Liver (tissue), 3 donors: ENCODE measurements at regions not wholly inside any gene's neighbourhood (a gene's known extent, or its start where the extent isn't known, plus 50 kb on each side); places are given as distances from the start of the nearest gene placed in this dataset.

ENCODE experiments used
- EGR1 ChIP-seq, 2 donors: IDR thresholded peaks; 2 replicates each; pipeline ENCODE4 v1.6.1; 2016 to 2018; ENCODE audit warnings: antibody characterized with exemption in 2 of 2, low read depth in 2 of 2
- GABPA ChIP-seq, 2 donors: IDR thresholded peaks in 1 of 2; conservative IDR thresholded peaks in 1 of 2; 2 replicates each; pipeline ENCODE4 v1.6.1; 2016; ENCODE audit warnings: antibody characterized with exemption in 2 of 2, mild to moderate bottlenecking in 1 of 2, moderate library complexity in 1 of 2
- RAD21 ChIP-seq, 2 donors: IDR thresholded peaks; 2 replicates each; pipeline ENCODE4 v1.6.1; 2016; ENCODE audit warnings: antibody characterized with exemption in 2 of 2, mild to moderate bottlenecking in 2 of 2
- SP1 ChIP-seq: IDR thresholded peaks from 2 replicates; pipeline ENCODE4 v1.6.1; 2018; ENCODE audit warnings: antibody characterized with exemption, mild to moderate bottlenecking
- YY1 ChIP-seq: IDR thresholded peaks from 2 replicates; pipeline ENCODE4 v1.6.1; 2016; ENCODE audit warnings: antibody characterized with exemption, mild to moderate bottlenecking
- TF ChIP-seq, protein P1 (sequence below): fragments of 150-350 bp; IDR thresholded peaks from 2 replicates; pipeline ENCODE4 v1.5.1; 2017; ENCODE audit warnings: improper control_type of control experiment, low read depth, low read length; ENCODE audit not compliant: missing input control
- TF ChIP-seq, protein P2 (sequence below): IDR thresholded peaks from 2 replicates; pipeline ENCODE4 v1.6.1; 2016; ENCODE audit warnings: antibody characterized with exemption, mild to moderate bottlenecking
- TF ChIP-seq, protein P3 (sequence below): IDR thresholded peaks from 2 replicates; pipeline ENCODE4 v1.6.1; 2016; ENCODE audit warnings: antibody characterized with exemption
- donor health status: healthy.
- donor health status: healthy.

DNA sequence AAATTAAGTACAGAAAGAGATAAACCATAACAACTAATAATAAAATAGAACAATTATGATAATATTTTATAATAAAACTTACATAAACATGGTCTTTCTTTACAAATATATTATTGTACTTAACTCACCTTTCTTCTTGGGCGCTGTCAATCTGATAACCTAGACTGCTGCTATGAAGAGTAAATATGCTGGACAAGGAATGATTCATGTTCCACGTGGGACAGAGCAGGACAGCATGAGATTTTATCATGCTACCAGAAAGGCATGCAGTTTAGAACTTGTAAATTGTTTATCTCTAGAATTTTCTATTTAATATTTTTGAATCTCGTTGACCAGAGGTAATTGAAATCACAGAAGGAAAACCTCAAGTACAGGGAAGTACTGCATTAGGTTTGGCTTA, 210.7 kb downstream of the ANKRD30B start:
- TF ChIP-seq, protein P1, sequence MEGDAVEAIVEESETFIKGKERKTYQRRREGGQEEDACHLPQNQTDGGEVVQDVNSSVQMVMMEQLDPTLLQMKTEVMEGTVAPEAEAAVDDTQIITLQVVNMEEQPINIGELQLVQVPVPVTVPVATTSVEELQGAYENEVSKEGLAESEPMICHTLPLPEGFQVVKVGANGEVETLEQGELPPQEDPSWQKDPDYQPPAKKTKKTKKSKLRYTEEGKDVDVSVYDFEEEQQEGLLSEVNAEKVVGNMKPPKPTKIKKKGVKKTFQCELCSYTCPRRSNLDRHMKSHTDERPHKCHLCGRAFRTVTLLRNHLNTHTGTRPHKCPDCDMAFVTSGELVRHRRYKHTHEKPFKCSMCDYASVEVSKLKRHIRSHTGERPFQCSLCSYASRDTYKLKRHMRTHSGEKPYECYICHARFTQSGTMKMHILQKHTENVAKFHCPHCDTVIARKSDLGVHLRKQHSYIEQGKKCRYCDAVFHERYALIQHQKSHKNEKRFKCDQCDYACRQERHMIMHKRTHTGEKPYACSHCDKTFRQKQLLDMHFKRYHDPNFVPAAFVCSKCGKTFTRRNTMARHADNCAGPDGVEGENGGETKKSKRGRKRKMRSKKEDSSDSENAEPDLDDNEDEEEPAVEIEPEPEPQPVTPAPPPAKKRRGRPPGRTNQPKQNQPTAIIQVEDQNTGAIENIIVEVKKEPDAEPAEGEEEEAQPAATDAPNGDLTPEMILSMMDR: no peak
- no peak for TF ChIP-seq SP1
- no peak for TF ChIP-seq RAD21 (IDR thresholded peaks at IDR 0.05)
- TF ChIP-seq GABPA (IDR thresholded peaks at IDR 0.05 in 1 of 2, conservative IDR thresholded peaks at IDR 0.05 in 1 of 2): no peak
- no peak for TF ChIP-seq YY1
- TF ChIP-seq, protein P2, sequence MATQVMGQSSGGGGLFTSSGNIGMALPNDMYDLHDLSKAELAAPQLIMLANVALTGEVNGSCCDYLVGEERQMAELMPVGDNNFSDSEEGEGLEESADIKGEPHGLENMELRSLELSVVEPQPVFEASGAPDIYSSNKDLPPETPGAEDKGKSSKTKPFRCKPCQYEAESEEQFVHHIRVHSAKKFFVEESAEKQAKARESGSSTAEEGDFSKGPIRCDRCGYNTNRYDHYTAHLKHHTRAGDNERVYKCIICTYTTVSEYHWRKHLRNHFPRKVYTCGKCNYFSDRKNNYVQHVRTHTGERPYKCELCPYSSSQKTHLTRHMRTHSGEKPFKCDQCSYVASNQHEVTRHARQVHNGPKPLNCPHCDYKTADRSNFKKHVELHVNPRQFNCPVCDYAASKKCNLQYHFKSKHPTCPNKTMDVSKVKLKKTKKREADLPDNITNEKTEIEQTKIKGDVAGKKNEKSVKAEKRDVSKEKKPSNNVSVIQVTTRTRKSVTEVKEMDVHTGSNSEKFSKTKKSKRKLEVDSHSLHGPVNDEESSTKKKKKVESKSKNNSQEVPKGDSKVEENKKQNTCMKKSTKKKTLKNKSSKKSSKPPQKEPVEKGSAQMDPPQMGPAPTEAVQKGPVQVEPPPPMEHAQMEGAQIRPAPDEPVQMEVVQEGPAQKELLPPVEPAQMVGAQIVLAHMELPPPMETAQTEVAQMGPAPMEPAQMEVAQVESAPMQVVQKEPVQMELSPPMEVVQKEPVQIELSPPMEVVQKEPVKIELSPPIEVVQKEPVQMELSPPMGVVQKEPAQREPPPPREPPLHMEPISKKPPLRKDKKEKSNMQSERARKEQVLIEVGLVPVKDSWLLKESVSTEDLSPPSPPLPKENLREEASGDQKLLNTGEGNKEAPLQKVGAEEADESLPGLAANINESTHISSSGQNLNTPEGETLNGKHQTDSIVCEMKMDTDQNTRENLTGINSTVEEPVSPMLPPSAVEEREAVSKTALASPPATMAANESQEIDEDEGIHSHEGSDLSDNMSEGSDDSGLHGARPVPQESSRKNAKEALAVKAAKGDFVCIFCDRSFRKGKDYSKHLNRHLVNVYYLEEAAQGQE: no peak
- no peak for TF ChIP-seq EGR1 (IDR thresholded peaks at IDR 0.05; ENCODE audit: low read depth in 2 of 2)
- TF ChIP-seq, protein P3, sequence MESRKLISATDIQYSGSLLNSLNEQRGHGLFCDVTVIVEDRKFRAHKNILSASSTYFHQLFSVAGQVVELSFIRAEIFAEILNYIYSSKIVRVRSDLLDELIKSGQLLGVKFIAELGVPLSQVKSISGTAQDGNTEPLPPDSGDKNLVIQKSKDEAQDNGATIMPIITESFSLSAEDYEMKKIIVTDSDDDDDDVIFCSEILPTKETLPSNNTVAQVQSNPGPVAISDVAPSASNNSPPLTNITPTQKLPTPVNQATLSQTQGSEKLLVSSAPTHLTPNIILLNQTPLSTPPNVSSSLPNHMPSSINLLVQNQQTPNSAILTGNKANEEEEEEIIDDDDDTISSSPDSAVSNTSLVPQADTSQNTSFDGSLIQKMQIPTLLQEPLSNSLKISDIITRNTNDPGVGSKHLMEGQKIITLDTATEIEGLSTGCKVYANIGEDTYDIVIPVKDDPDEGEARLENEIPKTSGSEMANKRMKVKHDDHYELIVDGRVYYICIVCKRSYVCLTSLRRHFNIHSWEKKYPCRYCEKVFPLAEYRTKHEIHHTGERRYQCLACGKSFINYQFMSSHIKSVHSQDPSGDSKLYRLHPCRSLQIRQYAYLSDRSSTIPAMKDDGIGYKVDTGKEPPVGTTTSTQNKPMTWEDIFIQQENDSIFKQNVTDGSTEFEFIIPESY: no peak
